ENCODE measurements at regions not wholly inside any gene's neighbourhood (a gene's known extent, or its start where the extent isn't known, plus 50 kb on each side); places are given as distances from the start of the nearest gene placed in this dataset.
A peak's percentile ranks its signal among the peaks of the same experiment; 100 is the strongest.

- DNase-seq, result no peak
- H3K27me3 ChIP-seq (ENCODE audit: control insufficient read depth, insufficient read depth, low read length), result no peaks in the 10 kb centered on the region
- no peak overlapping the region for H3K4me3 ChIP-seq (ENCODE audit: insufficient read depth, low read depth, low read length)
- H3K36me3 ChIP-seq (replicated peaks; ENCODE audit: control insufficient read depth, insufficient read depth, low read length), result no peaks in the 10 kb centered on the region
Observed at GRCh38 chr18:76264198-76264875, 230.7 kb downstream of the ZNF516 start.

- Histone ChIP-seq H3K27me3 (ENCODE audit: control insufficient read depth, insufficient read depth, low read length) (no peaks in the 10 kb centered on the region), H3K4me3 (ENCODE audit: insufficient read depth, low read depth, low read length) (no peak overlapping the region), H3K36me3 (replicated peaks; ENCODE audit: control insufficient read depth, insufficient read depth, low read length) (no peaks in the 10 kb centered on the region)
- DNase-seq, result peak; percentile 58
Observed at GRCh38 chr18:76263046-76264005, 231.7 kb downstream of the ZNF516 start.

- Histone ChIP-seq H3K4me3 (ENCODE audit: insufficient read depth, low read depth, low read length) (no peak overlapping the region), H3K36me3 (replicated peaks; ENCODE audit: control insufficient read depth, insufficient read depth, low read length) (no peaks in the 10 kb centered on the region), H3K27me3 (ENCODE audit: control insufficient read depth, insufficient read depth, low read length) (no peaks in the 10 kb centered on the region)
- peak; percentile 68 for DNase-seq
Observed at GRCh38 chr18:76260941-76261472, 234.0 kb downstream of the ZNF516 start.

- Histone ChIP-seq H3K4me3 (ENCODE audit: insufficient read depth, low read depth, low read length) (no peak overlapping the region), H3K27me3 (ENCODE audit: control insufficient read depth, insufficient read depth, low read length) (no peaks in the 10 kb centered on the region), H3K36me3 (replicated peaks; ENCODE audit: control insufficient read depth, insufficient read depth, low read length) (no peaks in the 10 kb centered on the region)
- DNase-seq, result no peak
Observed at GRCh38 chr18:76259711-76260110, 235.3 kb downstream of the ZNF516 start.

- DNase-seq, result peak; percentile 74
- no peak overlapping the region for H3K4me3 ChIP-seq (ENCODE audit: insufficient read depth, low read depth, low read length)
- H3K36me3 ChIP-seq (replicated peaks; ENCODE audit: control insufficient read depth, insufficient read depth, low read length), result no peaks in the 10 kb centered on the region
- H3K27me3 ChIP-seq (ENCODE audit: control insufficient read depth, insufficient read depth, low read length), result no peaks in the 10 kb centered on the region
Observed at GRCh38 chr18:76259096-76259495, 235.9 kb downstream of the ZNF516 start.

- H3K4me3 ChIP-seq (ENCODE audit: insufficient read depth, low read depth, low read length), result no peak overlapping the region
- H3K36me3 ChIP-seq (replicated peaks; ENCODE audit: control insufficient read depth, insufficient read depth, low read length), result no peaks in the 10 kb centered on the region
- no peaks in the 10 kb centered on the region for H3K27me3 ChIP-seq (ENCODE audit: control insufficient read depth, insufficient read depth, low read length)
- peak; percentile 16 for DNase-seq
Observed at GRCh38 chr18:76258209-76258608, 236.8 kb downstream of the ZNF516 start.

- Histone ChIP-seq H3K36me3 (replicated peaks; ENCODE audit: control insufficient read depth, insufficient read depth, low read length) (no peaks in the 10 kb centered on the region), H3K4me3 (ENCODE audit: insufficient read depth, low read depth, low read length) (no peak overlapping the region), H3K27me3 (ENCODE audit: control insufficient read depth, insufficient read depth, low read length) (no peaks in the 10 kb centered on the region)
- no peak for DNase-seq
Observed at GRCh38 chr18:76255070-76255683, 239.9 kb downstream of the ZNF516 start.

- H3K36me3 ChIP-seq (replicated peaks; ENCODE audit: control insufficient read depth, insufficient read depth, low read length), result no peaks in the 10 kb centered on the region
- no peak overlapping the region for H3K4me3 ChIP-seq (ENCODE audit: insufficient read depth, low read depth, low read length)
- H3K27me3 ChIP-seq (ENCODE audit: control insufficient read depth, insufficient read depth, low read length), result no peaks in the 10 kb centered on the region
- DNase-seq, result no peak
Observed at GRCh38 chr18:76252880-76253279, 242.2 kb downstream of the ZNF516 start.

GRCh38 chr18:76252139-76252538, 242.9 kb downstream of the ZNF516 start:
- H3K4me3 ChIP-seq (ENCODE audit: insufficient read depth, low read depth, low read length), result no peak overlapping the region
- H3K36me3 ChIP-seq (replicated peaks; ENCODE audit: control insufficient read depth, insufficient read depth, low read length), result no peaks in the 10 kb centered on the region
- no peaks in the 10 kb centered on the region for H3K27me3 ChIP-seq (ENCODE audit: control insufficient read depth, insufficient read depth, low read length)
- no peak for DNase-seq

GRCh38 chr18:76251691-76252090, 243.4 kb downstream of the ZNF516 start:
- Histone ChIP-seq H3K36me3 (replicated peaks; ENCODE audit: control insufficient read depth, insufficient read depth, low read length) (no peaks in the 10 kb centered on the region), H3K4me3 (ENCODE audit: insufficient read depth, low read depth, low read length) (no peak overlapping the region), H3K27me3 (ENCODE audit: control insufficient read depth, insufficient read depth, low read length) (no peaks in the 10 kb centered on the region)
- no peak for DNase-seq

- no peaks in the 10 kb centered on the region for H3K27me3 ChIP-seq (ENCODE audit: control insufficient read depth, insufficient read depth, low read length)
- DNase-seq, result no peak
- no peak overlapping the region for H3K4me3 ChIP-seq (ENCODE audit: insufficient read depth, low read depth, low read length)
- no peaks in the 10 kb centered on the region for H3K36me3 ChIP-seq (replicated peaks; ENCODE audit: control insufficient read depth, insufficient read depth, low read length)
Observed at GRCh38 chr18:76246590-76246989, 248.5 kb downstream of the ZNF516 start.

- Histone ChIP-seq H3K4me3 (ENCODE audit: insufficient read depth, low read depth, low read length) (no peak overlapping the region), H3K36me3 (replicated peaks; ENCODE audit: control insufficient read depth, insufficient read depth, low read length) (no peaks in the 10 kb centered on the region), H3K27me3 (ENCODE audit: control insufficient read depth, insufficient read depth, low read length) (no peaks in the 10 kb centered on the region)
- DNase-seq, result no peak
Observed at GRCh38 chr18:76234676-76235060, 260.4 kb downstream of the ZNF516 start.

GRCh38 chr18:76233876-76234675, 261.0 kb downstream of the ZNF516 start:
- Histone ChIP-seq H3K27me3 (ENCODE audit: control insufficient read depth, insufficient read depth, low read length) (no peaks in the 10 kb centered on the region), H3K36me3 (replicated peaks; ENCODE audit: control insufficient read depth, insufficient read depth, low read length) (no peaks in the 10 kb centered on the region), H3K4me3 (ENCODE audit: insufficient read depth, low read depth, low read length) (no peak overlapping the region)
- DNase-seq, result no peak

- H3K4me3 ChIP-seq (ENCODE audit: insufficient read depth, low read depth, low read length), result no peak overlapping the region
- no peaks in the 10 kb centered on the region for H3K27me3 ChIP-seq (ENCODE audit: control insufficient read depth, insufficient read depth, low read length)
- no peaks in the 10 kb centered on the region for H3K36me3 ChIP-seq (replicated peaks; ENCODE audit: control insufficient read depth, insufficient read depth, low read length)
- DNase-seq, result no peak
Observed at GRCh38 chr18:76233406-76233805, 261.6 kb downstream of the ZNF516 start.
